Loucy (cell line): ENCODE measurements at regions not wholly inside any gene's neighbourhood (a gene's known extent, or its start where the extent isn't known, plus 50 kb on each side); places are given as distances from the start of the nearest gene placed in this dataset.

Experiments used
- H2AFZ ChIP-seq: fragments of 200-600 bp; sonication (generic); 2 replicates; pipeline ENCODE4 v1.6.0; 2016; ENCODE audit warnings: antibody characterized with exemption, mild to moderate bottlenecking, low read length, moderate library complexity
- H3F3A ChIP-seq: fragments of 200-600 bp; 2 replicates; pipeline ENCODE4 v1.6.0; 2016; ENCODE audit warnings: antibody characterized with exemption, low read depth, mild to moderate bottlenecking
- H3K27me3 ChIP-seq: fragments of 200-600 bp; sonication (generic); 2 replicates; pipeline ENCODE4 v1.6.1; 2014; ENCODE audit warnings: low read length, mild to moderate bottlenecking; ENCODE audit not compliant: insufficient read depth, poor library complexity, severe bottlenecking
- H3K36me3 ChIP-seq: fragments of 200-600 bp; sonication (generic); 2 replicates; pipeline ENCODE4 v1.6.1; 2016; ENCODE audit warnings: low read length; ENCODE audit not compliant: insufficient read depth
- H3K4me1 ChIP-seq: fragments of 200-600 bp; sonication (generic); 2 replicates; pipeline ENCODE4 v1.5.1; 2014; ENCODE audit warnings: low read length, mild to moderate bottlenecking; ENCODE audit not compliant: insufficient read depth, poor library complexity, severe bottlenecking
- H3K4me2 ChIP-seq: fragments of 200-600 bp; sonication (generic); 2 replicates; pipeline ENCODE4 v1.6.0; 2014; ENCODE audit warnings: antibody characterized with exemption, low read length, low read depth, mild to moderate bottlenecking; ENCODE audit not compliant: poor library complexity, severe bottlenecking
- H3K4me3 ChIP-seq: fragments of 200-600 bp; sonication (generic); 2 replicates; pipeline ENCODE4 v1.5.1; 2014; ENCODE audit warnings: low read length, mild to moderate bottlenecking, mixed read lengths; ENCODE audit not compliant: poor library complexity, severe bottlenecking
- H3K79me2 ChIP-seq: fragments of 200-600 bp; sonication (generic); 2 replicates; pipeline ENCODE4 v1.6.1; 2014; ENCODE audit warnings: low read length; ENCODE audit not compliant: insufficient read depth
- H3K9ac ChIP-seq: fragments of 200-600 bp; sonication (generic); 2 replicates; pipeline ENCODE4 v1.6.0; 2014; ENCODE audit warnings: mild to moderate bottlenecking, low read depth, low read length, moderate library complexity; ENCODE audit not compliant: poor library complexity, severe bottlenecking
- H3K9me2 ChIP-seq: fragments of 200-600 bp; sonication (generic); replicated peaks from 2 replicates; pipeline ENCODE4 v1.6.1; 2016; ENCODE audit warnings: low read depth, low read length, mixed read lengths
- H3K9me3 ChIP-seq: fragments of 200-600 bp; sonication (generic); 2 replicates; pipeline ENCODE4 v1.6.1; 2014; ENCODE audit warnings: mild to moderate bottlenecking, antibody characterized with exemption, low read length, low read depth; ENCODE audit not compliant: insufficient read depth
- H4K20me1 ChIP-seq: fragments of 200-600 bp; sonication (generic); 2 replicates; pipeline ENCODE4 v1.6.0; 2014; ENCODE audit warnings: antibody characterized with exemption, low read length, mild to moderate bottlenecking; ENCODE audit not compliant: insufficient read depth, poor library complexity, severe bottlenecking
- CTCF ChIP-seq: fragments of 200-600 bp; sonication (generic); conservative IDR thresholded peaks from 2 replicates; pipeline ENCODE4 v1.5.1; 2014; ENCODE audit warnings: mild to moderate bottlenecking, antibody characterized with exemption, low read length
- EZH2phosphoT487 ChIP-seq: fragments of 200-600 bp; IDR thresholded peaks from 2 replicates; pipeline ENCODE4 v1.6.1; 2018; ENCODE audit warnings: antibody characterized with exemption, mild to moderate bottlenecking, moderate library complexity, borderline replicate concordance

GRCh38 chr13:89239361-89240127, 1568.4 kb downstream of the SLITRK5 start:
- Histone ChIP-seq H3K4me1 (no peaks in the 10 kb centered on the region), H3K4me2 (no peak overlapping the region), H3K36me3 (no peaks in the 10 kb centered on the region), H3K27me3 (no peaks in the 10 kb centered on the region), H4K20me1 (no peaks in the 10 kb centered on the region), H3K9me3 (no peaks in the 10 kb centered on the region), H3K4me3 (no peak overlapping the region), H3K79me2 (no peaks in the 10 kb centered on the region), H3F3A (no peaks in the 10 kb centered on the region), H2AFZ (no peak overlapping the region), H3K9me2 (no peaks in the 10 kb centered on the region), H3K9ac (no peak overlapping the region)
- no peak for TF ChIP-seq EZH2phosphoT487
- no peak for TF ChIP-seq CTCF

- Histone ChIP-seq H3K4me3 (no peak overlapping the region), H2AFZ (no peak overlapping the region), H3K4me2 (no peak overlapping the region), H3F3A (no peaks in the 10 kb centered on the region), H3K9me3 (no peaks in the 10 kb centered on the region), H3K36me3 (no peaks in the 10 kb centered on the region), H3K9me2 (no peaks in the 10 kb centered on the region), H3K9ac (no peak overlapping the region), H4K20me1 (no peaks in the 10 kb centered on the region), H3K79me2 (no peaks in the 10 kb centered on the region), H3K27me3 (no peaks in the 10 kb centered on the region), H3K4me1 (no peaks in the 10 kb centered on the region)
- no peak for TF ChIP-seq EZH2phosphoT487
- TF ChIP-seq CTCF = no peak
These were observed 1584.8 kb downstream of the SLITRK5 start for GRCh38 chr13:89255844-89256406.

DNA sequence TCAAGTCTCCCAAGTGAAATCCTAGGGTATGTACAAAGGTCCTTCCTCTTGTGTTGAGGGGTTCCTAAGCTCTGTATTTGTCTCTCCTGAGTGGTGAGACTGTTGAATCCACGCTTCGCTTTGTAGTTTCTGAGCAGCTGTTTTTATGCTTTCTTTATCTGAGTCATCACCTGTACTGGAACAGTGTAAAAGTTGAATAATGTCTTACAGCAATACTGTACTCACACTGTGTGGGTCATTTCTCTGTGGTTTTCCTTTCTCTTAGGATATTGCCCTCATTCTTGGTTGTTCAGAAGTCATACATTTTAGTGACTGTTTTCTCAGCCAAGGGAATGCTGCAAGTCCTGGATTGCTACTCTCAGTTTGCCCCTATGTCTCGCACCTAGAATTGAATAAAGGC, 1596.6 kb downstream of the SLITRK5 start:
- H3K4me1 ChIP-seq = no peaks in the 10 kb centered on the region
- TF ChIP-seq EZH2phosphoT487 (no peak), CTCF (no peak)
- H2AFZ ChIP-seq = no peak overlapping the region
- H3K27me3 ChIP-seq = no peaks in the 10 kb centered on the region
- H3K4me3 ChIP-seq = no peak overlapping the region
- H3K9ac ChIP-seq = no peak overlapping the region
- no peaks in the 10 kb centered on the region for H3K9me3 ChIP-seq
- H3K79me2 ChIP-seq = no peaks in the 10 kb centered on the region
- no peaks in the 10 kb centered on the region for H4K20me1 ChIP-seq
- no peaks in the 10 kb centered on the region for H3K9me2 ChIP-seq
- H3F3A ChIP-seq = no peaks in the 10 kb centered on the region
- H3K4me2 ChIP-seq = no peak overlapping the region
- no peaks in the 10 kb centered on the region for H3K36me3 ChIP-seq
